BE2C (cell line): ENCODE measurements at regions not wholly inside any gene's neighbourhood (a gene's known extent, or its start where the extent isn't known, plus 50 kb on each side); places are given as distances from the start of the nearest gene placed in this dataset.
"Not testable (repeated sequence)": the region's sequence is repeated elsewhere in the genome, so short reads cannot be mapped to it uniquely, and the experiment has no call there.

Source experiments
- DNase-seq: peaks from one replicate; pipeline ENCODE4 v3.0.0-alpha.2; 2020
- H3K27me3 ChIP-seq: fragments of 250-450 bp; sonication (Bioruptor Pico); 2 replicates; pipeline ENCODE4 v1.5.1; 2020; ENCODE audit warnings: mild to moderate bottlenecking
- H3K36me3 ChIP-seq: fragments of 250-450 bp; sonication (Bioruptor Pico); 2 replicates; pipeline ENCODE4 v1.5.1; 2020; ENCODE audit warnings: mild to moderate bottlenecking
- H3K4me1 ChIP-seq: fragments of 250-450 bp; sonication (Bioruptor Pico); 2 replicates; pipeline ENCODE4 v1.5.1; 2020
- H3K4me3 ChIP-seq: 2 replicates; pipeline ENCODE4 v1.5.1; 2011; ENCODE audit warnings: low read depth, low read length
- H3K9me3 ChIP-seq: fragments of 250-450 bp; sonication (Bioruptor Pico); 2 replicates; pipeline ENCODE4 v1.5.1; 2020
- CTCF ChIP-seq: IDR thresholded peaks from 2 replicates; pipeline ENCODE4 v1.5.1; 2012; ENCODE audit warnings: mild to moderate bottlenecking, low read depth, low read length

DNA sequence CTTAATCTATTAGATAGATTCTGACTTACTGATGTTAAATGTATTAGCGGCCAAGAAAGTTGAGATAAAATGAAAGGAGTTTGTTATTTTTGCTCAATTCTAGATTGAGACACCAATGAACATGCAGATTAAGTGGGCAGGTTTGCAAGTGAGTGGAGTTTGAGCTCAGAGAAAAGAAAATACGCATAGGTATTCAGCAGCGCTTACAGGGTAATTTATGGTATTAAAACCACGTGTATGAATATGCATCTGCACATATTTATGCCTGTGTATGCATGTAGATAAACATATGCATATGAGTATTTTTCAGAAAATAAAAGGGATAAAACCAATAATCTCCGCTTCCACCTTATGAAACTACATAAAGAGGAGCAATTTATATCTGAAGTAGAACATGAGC is 1450.1 kb downstream of the RPIA start:
- not testable (repeated sequence) for H3K27me3 ChIP-seq, H3K9me3 ChIP-seq, H3K4me1 ChIP-seq, H3K4me3 ChIP-seq, H3K36me3 ChIP-seq, DNase-seq

- not testable (repeated sequence) for H3K27me3 ChIP-seq, H3K9me3 ChIP-seq, H3K4me3 ChIP-seq, H3K36me3 ChIP-seq, H3K4me1 ChIP-seq, DNase-seq
These were observed 1460.3 kb downstream of the RPIA start for GRCh38 chr2:90151805-90152204.

GRCh38 chr2:90170978-90171377 is 1479.5 kb downstream of the RPIA start:
- DNase-seq, H3K27me3 ChIP-seq, H3K4me1 ChIP-seq, H3K9me3 ChIP-seq, H3K36me3 ChIP-seq, H3K4me3 ChIP-seq: not testable (repeated sequence)

DNA sequence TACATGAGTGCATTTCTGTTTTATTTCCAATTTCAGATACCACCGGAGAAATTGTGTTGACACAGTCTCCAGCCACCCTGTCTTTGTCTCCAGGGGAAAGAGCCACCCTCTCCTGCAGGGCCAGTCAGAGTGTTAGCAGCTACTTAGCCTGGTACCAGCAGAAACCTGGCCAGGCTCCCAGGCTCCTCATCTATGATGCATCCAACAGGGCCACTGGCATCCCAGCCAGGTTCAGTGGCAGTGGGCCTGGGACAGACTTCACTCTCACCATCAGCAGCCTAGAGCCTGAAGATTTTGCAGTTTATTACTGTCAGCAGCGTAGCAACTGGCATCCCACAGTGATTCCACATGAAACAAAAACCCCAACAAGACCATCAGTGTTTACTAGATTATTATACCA is 1481.6 kb downstream of the RPIA start:
- H3K4me3 ChIP-seq, DNase-seq, H3K9me3 ChIP-seq, H3K36me3 ChIP-seq, H3K4me1 ChIP-seq, H3K27me3 ChIP-seq: not testable (repeated sequence)

DNA sequence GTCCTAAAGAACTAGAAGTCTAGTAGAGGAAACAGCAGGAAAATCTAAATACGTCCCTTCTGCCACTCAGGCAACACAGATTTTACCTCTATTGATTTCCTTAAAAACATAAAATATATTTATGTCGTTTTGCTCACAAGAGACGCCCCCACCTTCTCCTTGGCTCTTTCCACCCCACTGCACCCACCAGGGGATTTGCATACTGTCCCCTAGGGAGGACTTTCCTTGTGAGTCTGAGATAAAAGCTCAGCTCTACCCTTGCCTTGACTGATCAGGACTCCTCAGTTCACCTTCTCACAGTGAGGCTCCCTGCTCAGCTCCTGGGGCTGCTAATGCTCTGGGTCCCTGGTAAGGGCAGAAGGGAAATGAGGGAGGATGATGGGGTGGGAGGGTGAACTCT is 1488.1 kb downstream of the RPIA start:
- H3K9me3 ChIP-seq, H3K27me3 ChIP-seq, H3K4me3 ChIP-seq, H3K4me1 ChIP-seq, H3K36me3 ChIP-seq, DNase-seq: not testable (repeated sequence)

DNA sequence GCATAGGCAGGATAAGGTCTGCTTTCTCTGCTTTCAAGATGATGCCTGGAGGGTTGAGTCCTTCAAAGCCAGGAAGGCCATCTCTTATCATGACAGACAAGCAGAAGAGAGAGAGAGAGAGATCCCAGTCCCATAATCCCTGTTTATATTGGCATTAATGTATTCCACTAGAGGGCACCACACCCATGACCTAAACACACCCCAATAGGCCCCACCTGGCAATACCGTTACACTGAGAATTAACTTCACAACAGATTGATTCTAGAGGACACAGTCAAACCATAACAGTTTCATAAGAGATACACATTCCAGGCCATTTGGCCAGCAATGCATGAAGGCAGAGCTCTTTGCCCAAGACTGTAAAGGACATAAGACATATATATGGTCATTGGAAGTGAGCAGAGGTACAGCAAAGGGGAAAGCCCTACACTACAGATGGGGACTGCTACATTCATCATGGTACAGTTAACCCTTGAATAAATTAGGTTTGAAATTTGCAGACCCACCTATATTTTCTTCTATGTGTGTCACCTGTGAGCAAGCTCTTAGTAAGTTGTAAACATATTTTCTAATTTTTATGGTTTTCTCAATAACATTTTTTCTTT is 1516.1 kb downstream of the RPIA start:
- no peak overlapping the region for H3K4me3 ChIP-seq
- DNase-seq: no peak
- no peaks in the 10 kb centered on the region for H3K27me3 ChIP-seq
- H3K36me3 ChIP-seq: no peaks in the 10 kb centered on the region
- TF ChIP-seq CTCF: peak; percentile 34; the same call in 1 of the 2 replicates
- H3K4me1 ChIP-seq: no peaks in the 10 kb centered on the region
- H3K9me3 ChIP-seq: no peaks in the 10 kb centered on the region

GRCh38 chr2:90209009-90209408 is 1517.5 kb downstream of the RPIA start:
- H3K4me1 ChIP-seq: no peaks in the 10 kb centered on the region
- no peak overlapping the region for H3K4me3 ChIP-seq
- H3K9me3 ChIP-seq: no peaks in the 10 kb centered on the region
- DNase-seq: no peak
- no peak for TF ChIP-seq CTCF
- H3K36me3 ChIP-seq: no peaks in the 10 kb centered on the region
- H3K27me3 ChIP-seq: no peaks in the 10 kb centered on the region

- no peak for TF ChIP-seq CTCF
- no peak for DNase-seq
- no peaks in the 10 kb centered on the region for H3K27me3 ChIP-seq
- H3K4me1 ChIP-seq: no peaks in the 10 kb centered on the region
- H3K9me3 ChIP-seq: no peaks in the 10 kb centered on the region
- no peak overlapping the region for H3K4me3 ChIP-seq
- no peaks in the 10 kb centered on the region for H3K36me3 ChIP-seq
These were observed 1518.3 kb downstream of the RPIA start for GRCh38 chr2:90209806-90210205.

- not testable (repeated sequence) for H3K4me3 ChIP-seq, H3K4me1 ChIP-seq, H3K27me3 ChIP-seq, DNase-seq, H3K9me3 ChIP-seq, H3K36me3 ChIP-seq
These were observed 1524.4 kb downstream of the RPIA start for GRCh38 chr2:90215880-90216279.

GRCh38 chr2:90216801-90217200 is 1525.3 kb downstream of the RPIA start:
- H3K4me3 ChIP-seq, H3K9me3 ChIP-seq, H3K36me3 ChIP-seq, H3K27me3 ChIP-seq, H3K4me1 ChIP-seq, DNase-seq: not testable (repeated sequence)

- H3K4me1 ChIP-seq, DNase-seq, H3K9me3 ChIP-seq, H3K4me3 ChIP-seq, H3K27me3 ChIP-seq, H3K36me3 ChIP-seq: not testable (repeated sequence)
These were observed 1527.1 kb downstream of the RPIA start for GRCh38 chr2:90218534-90218933.

GRCh38 chr2:90220623-90221299 is 1529.3 kb downstream of the RPIA start:
- H3K27me3 ChIP-seq, H3K4me3 ChIP-seq, H3K36me3 ChIP-seq, DNase-seq, H3K4me1 ChIP-seq, H3K9me3 ChIP-seq: not testable (repeated sequence)
